ENCODE measurements at regions not wholly inside any gene's neighbourhood (a gene's known extent, or its start where the extent isn't known, plus 50 kb on each side); places are given as distances from the start of the nearest gene placed in this dataset.

DNA sequence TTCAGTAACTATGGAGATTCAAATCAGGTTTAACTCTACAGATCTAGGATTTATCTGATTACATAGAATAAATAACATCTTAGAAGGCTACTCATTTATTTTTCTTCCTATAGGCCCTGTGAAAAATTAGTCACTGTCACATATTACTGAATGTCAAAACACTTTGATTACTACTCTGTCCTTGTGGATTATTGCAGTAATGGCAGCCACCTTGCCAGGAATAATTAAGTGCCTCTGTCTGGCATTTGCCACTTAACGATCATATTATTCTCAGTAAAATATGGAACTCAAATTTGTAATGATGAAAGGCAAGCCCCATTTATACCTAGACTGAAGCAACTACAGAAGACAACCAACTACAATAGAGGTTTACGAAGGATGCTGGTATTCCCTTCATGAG, 596.3 kb upstream of the ARPP21 start:
- no peaks in the 10 kb centered on the region for H3K4me1 ChIP-seq (ENCODE audit: low read depth, poor library complexity, severe bottlenecking)
- H3K9ac ChIP-seq = no peak overlapping the region
- H3K4me2 ChIP-seq = no peak overlapping the region
- no peak overlapping the region for H2AFZ ChIP-seq (ENCODE audit: low read depth)
- H4K20me1 ChIP-seq (ENCODE audit: insufficient read depth) = no peaks in the 10 kb centered on the region
- no peaks in the 10 kb centered on the region for H3K27me3 ChIP-seq (ENCODE audit: insufficient read depth, low read depth)
- TF ChIP-seq, protein P1, sequence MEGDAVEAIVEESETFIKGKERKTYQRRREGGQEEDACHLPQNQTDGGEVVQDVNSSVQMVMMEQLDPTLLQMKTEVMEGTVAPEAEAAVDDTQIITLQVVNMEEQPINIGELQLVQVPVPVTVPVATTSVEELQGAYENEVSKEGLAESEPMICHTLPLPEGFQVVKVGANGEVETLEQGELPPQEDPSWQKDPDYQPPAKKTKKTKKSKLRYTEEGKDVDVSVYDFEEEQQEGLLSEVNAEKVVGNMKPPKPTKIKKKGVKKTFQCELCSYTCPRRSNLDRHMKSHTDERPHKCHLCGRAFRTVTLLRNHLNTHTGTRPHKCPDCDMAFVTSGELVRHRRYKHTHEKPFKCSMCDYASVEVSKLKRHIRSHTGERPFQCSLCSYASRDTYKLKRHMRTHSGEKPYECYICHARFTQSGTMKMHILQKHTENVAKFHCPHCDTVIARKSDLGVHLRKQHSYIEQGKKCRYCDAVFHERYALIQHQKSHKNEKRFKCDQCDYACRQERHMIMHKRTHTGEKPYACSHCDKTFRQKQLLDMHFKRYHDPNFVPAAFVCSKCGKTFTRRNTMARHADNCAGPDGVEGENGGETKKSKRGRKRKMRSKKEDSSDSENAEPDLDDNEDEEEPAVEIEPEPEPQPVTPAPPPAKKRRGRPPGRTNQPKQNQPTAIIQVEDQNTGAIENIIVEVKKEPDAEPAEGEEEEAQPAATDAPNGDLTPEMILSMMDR (conservative IDR thresholded peaks at IDR 0.05; ENCODE audit: low read depth, low read length) = no peak
- H3K36me3 ChIP-seq (ENCODE audit: insufficient read depth) = no peaks in the 10 kb centered on the region
- no peak overlapping the region for H3K4me3 ChIP-seq (IDR thresholded peaks at IDR 0.05; ENCODE audit: insufficient read depth, low read depth, low read length)
- no peaks in the 10 kb centered on the region for H3K79me2 ChIP-seq (ENCODE audit: insufficient read depth, low read depth)
- no peak overlapping the region for H3K27ac ChIP-seq

DNA sequence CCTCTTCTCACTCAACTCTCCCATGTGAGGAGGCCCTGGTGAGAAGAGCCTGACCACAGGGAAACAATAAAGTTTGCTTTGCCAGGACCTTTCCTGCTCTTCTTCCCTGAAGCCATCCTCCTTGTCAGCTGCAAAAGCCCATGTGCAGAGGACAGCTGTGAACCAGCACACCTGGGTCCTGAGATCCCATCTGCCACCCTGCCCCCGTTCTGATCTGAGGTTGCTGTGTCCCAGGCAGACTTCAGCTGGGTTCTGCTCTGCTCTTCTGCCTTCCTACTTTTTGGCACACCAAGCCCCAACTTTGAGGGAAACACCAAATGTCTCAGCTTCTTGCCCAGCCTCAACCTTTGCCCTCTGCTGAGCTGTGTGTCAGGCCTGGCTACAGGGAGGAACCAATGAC, 595.1 kb upstream of the ARPP21 start:
- no peaks in the 10 kb centered on the region for H4K20me1 ChIP-seq (ENCODE audit: insufficient read depth)
- H3K27me3 ChIP-seq (ENCODE audit: insufficient read depth, low read depth) = no peaks in the 10 kb centered on the region
- TF ChIP-seq, protein P1 (conservative IDR thresholded peaks at IDR 0.05; ENCODE audit: low read depth, low read length) = no peak
- no peak overlapping the region for H3K4me2 ChIP-seq
- H3K79me2 ChIP-seq (ENCODE audit: insufficient read depth, low read depth) = no peaks in the 10 kb centered on the region
- H3K4me3 ChIP-seq (IDR thresholded peaks at IDR 0.05; ENCODE audit: insufficient read depth, low read depth, low read length) = no peak overlapping the region
- H3K4me1 ChIP-seq (ENCODE audit: low read depth, poor library complexity, severe bottlenecking) = no peaks in the 10 kb centered on the region
- H3K9ac ChIP-seq = no peak overlapping the region
- no peak overlapping the region for H3K27ac ChIP-seq
- no peak overlapping the region for H2AFZ ChIP-seq (ENCODE audit: low read depth)
- no peaks in the 10 kb centered on the region for H3K36me3 ChIP-seq (ENCODE audit: insufficient read depth)

DNA sequence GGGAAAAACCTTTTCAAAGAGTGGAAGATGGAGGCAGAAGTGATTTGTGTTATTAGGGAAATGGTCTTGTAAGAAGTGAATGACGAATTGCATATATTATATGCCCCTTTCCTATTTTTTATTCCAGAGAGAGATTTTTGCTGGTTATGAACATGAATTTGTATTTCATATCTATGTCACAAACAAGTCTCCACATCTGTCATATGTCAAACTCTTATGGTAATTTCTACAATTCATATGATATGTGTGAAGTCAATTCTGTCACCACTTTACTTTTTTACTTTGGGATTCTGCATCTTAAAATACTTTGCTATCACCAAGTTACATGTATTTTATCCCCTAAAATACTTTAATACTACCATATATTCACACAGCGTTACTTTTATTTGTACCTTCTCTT, 594.2 kb upstream of the ARPP21 start:
- Histone ChIP-seq H3K36me3 (ENCODE audit: insufficient read depth) (no peaks in the 10 kb centered on the region), H2AFZ (ENCODE audit: low read depth) (no peak overlapping the region), H3K4me3 (IDR thresholded peaks at IDR 0.05; ENCODE audit: insufficient read depth, low read depth, low read length) (no peak overlapping the region), H3K9ac (no peak overlapping the region), H3K27ac (no peak overlapping the region), H3K4me1 (ENCODE audit: low read depth, poor library complexity, severe bottlenecking) (no peaks in the 10 kb centered on the region), H3K4me2 (no peak overlapping the region), H3K79me2 (ENCODE audit: insufficient read depth, low read depth) (no peaks in the 10 kb centered on the region), H3K27me3 (ENCODE audit: insufficient read depth, low read depth) (no peaks in the 10 kb centered on the region), H4K20me1 (ENCODE audit: insufficient read depth) (no peaks in the 10 kb centered on the region)
- TF ChIP-seq, protein P1 (conservative IDR thresholded peaks at IDR 0.05; ENCODE audit: low read depth, low read length) = no peak

DNA sequence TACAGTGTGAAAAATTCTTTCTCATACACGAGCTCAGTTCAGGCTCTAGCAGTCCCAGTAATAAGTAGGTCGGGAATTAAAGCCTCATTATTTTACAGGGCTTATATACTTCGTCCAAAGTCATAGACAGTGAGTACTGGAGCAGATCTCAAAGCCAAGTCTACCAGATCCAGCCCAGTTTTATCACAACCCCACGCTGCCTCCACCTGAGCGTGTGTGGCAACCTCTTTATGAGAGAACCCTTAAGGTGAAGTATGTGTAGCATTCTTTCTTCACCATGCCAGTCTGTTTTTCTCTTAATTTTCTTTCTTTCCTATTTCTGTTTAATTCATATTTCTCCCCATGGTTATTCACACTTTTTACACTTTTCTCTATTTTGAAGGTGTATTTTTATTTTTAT, 574.6 kb upstream of the ARPP21 start:
- H3K27me3 ChIP-seq (ENCODE audit: insufficient read depth, low read depth) = no peaks in the 10 kb centered on the region
- no peak overlapping the region for H3K4me3 ChIP-seq (IDR thresholded peaks at IDR 0.05; ENCODE audit: insufficient read depth, low read depth, low read length)
- H3K36me3 ChIP-seq (ENCODE audit: insufficient read depth) = no peaks in the 10 kb centered on the region
- no peaks in the 10 kb centered on the region for H3K79me2 ChIP-seq (ENCODE audit: insufficient read depth, low read depth)
- H3K4me1 ChIP-seq (ENCODE audit: low read depth, poor library complexity, severe bottlenecking) = no peaks in the 10 kb centered on the region
- H3K9ac ChIP-seq = no peak overlapping the region
- H2AFZ ChIP-seq (ENCODE audit: low read depth) = no peak overlapping the region
- H3K4me2 ChIP-seq = no peak overlapping the region
- TF ChIP-seq, protein P1 (conservative IDR thresholded peaks at IDR 0.05; ENCODE audit: low read depth, low read length) = no peak
- no peaks in the 10 kb centered on the region for H4K20me1 ChIP-seq (ENCODE audit: insufficient read depth)
- no peak overlapping the region for H3K27ac ChIP-seq

DNA sequence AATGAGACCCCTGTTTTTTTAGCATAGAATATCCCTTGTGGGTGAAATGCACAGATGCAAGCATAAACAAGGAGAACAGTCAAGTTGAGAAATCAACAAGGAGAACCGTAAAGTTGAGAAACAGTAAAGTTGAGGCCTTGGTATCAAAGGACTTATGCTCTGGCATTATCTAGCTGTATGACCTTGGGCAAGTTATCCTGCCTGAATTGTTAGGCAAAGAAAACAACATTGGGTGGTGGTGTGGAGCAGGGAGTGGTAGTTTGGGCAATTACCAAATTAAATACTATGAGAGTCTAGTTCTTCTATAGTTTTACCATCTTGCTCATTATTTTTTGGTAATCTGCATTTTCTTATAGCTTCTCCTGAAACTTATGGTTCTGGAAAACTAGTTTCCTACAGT, 573.4 kb upstream of the ARPP21 start:
- no peaks in the 10 kb centered on the region for H4K20me1 ChIP-seq (ENCODE audit: insufficient read depth)
- H3K36me3 ChIP-seq (ENCODE audit: insufficient read depth) = no peaks in the 10 kb centered on the region
- H3K27ac ChIP-seq = no peak overlapping the region
- no peak overlapping the region for H3K4me2 ChIP-seq
- TF ChIP-seq, protein P1 (conservative IDR thresholded peaks at IDR 0.05; ENCODE audit: low read depth, low read length) = no peak
- H2AFZ ChIP-seq (ENCODE audit: low read depth) = no peak overlapping the region
- no peaks in the 10 kb centered on the region for H3K4me1 ChIP-seq (ENCODE audit: low read depth, poor library complexity, severe bottlenecking)
- no peak overlapping the region for H3K4me3 ChIP-seq (IDR thresholded peaks at IDR 0.05; ENCODE audit: insufficient read depth, low read depth, low read length)
- no peak overlapping the region for H3K9ac ChIP-seq
- no peaks in the 10 kb centered on the region for H3K79me2 ChIP-seq (ENCODE audit: insufficient read depth, low read depth)
- no peaks in the 10 kb centered on the region for H3K27me3 ChIP-seq (ENCODE audit: insufficient read depth, low read depth)

All from KMS-11 (cell line).